GM21390 (cell line): ENCODE measurements at regions not wholly inside any gene's neighbourhood (a gene's known extent, or its start where the extent isn't known, plus 50 kb on each side); places are given as distances from the start of the nearest gene placed in this dataset.

Source experiments
- ATAC-seq: cut with Tn5 transposase; IDR thresholded peaks from one replicate; pipeline ENCODE4 v1.9.1; 2021; ENCODE audit not compliant: unreplicated experiment

GRCh38 chr17:73782231-73782630, 138.0 kb upstream of the SDK2 start:
- ATAC-seq = no peak

GRCh38 chr17:73782641-73783381, 138.6 kb upstream of the SDK2 start:
- ATAC-seq = no peak

GRCh38 chr17:73783382-73783766, 139.1 kb upstream of the SDK2 start:
- no peak for ATAC-seq

GRCh38 chr17:73783945-73784603, 139.8 kb upstream of the SDK2 start:
- ATAC-seq = no peak

- no peak for ATAC-seq
Measured at GRCh38 chr17:73785496-73785895, 141.3 kb upstream of the SDK2 start.

GRCh38 chr17:73785958-73786743, 141.9 kb upstream of the SDK2 start:
- no peak for ATAC-seq

GRCh38 chr17:73787076-73788059, 143.1 kb upstream of the SDK2 start:
- ATAC-seq = no peak

GRCh38 chr17:73788111-73788510, 143.9 kb upstream of the SDK2 start:
- ATAC-seq = no peak

GRCh38 chr17:73791121-73791520, 146.9 kb upstream of the SDK2 start:
- ATAC-seq = no peak

- ATAC-seq = no peak
Measured at GRCh38 chr17:73791631-73792030, 147.4 kb upstream of the SDK2 start.

GRCh38 chr17:73792994-73793393, 148.7 kb upstream of the SDK2 start:
- ATAC-seq = no peak

- ATAC-seq = no peak
Measured at GRCh38 chr17:73794336-73794735, 150.1 kb upstream of the SDK2 start.

GRCh38 chr17:73795730-73796129, 151.5 kb upstream of the SDK2 start:
- ATAC-seq = no peak

- no peak for ATAC-seq
Measured at GRCh38 chr17:73797594-73798110, 153.4 kb upstream of the SDK2 start.

GRCh38 chr17:73798111-73798748, 154.0 kb upstream of the SDK2 start:
- ATAC-seq = no peak

- no peak for ATAC-seq
Measured at GRCh38 chr17:73799096-73799495, 154.9 kb upstream of the SDK2 start.

- ATAC-seq = no peak
Measured at GRCh38 chr17:73799781-73800627, 155.8 kb upstream of the SDK2 start.

- no peak for ATAC-seq
Measured at GRCh38 chr17:73800893-73801292, 156.6 kb upstream of the SDK2 start.

- no peak for ATAC-seq
Measured at GRCh38 chr17:73801455-73802100, 157.3 kb upstream of the SDK2 start.
